CD4-positive, alpha-beta T cell treated with Interleukin-17A for 1 hour (primary cell): ENCODE measurements at regions not wholly inside any gene's neighbourhood (a gene's known extent, or its start where the extent isn't known, plus 50 kb on each side); places are given as distances from the start of the nearest gene placed in this dataset.

Source experiments
- DNase-seq: peaks from one replicate; pipeline ENCODE4 v3.0.0-alpha.2; 2020

DNA sequence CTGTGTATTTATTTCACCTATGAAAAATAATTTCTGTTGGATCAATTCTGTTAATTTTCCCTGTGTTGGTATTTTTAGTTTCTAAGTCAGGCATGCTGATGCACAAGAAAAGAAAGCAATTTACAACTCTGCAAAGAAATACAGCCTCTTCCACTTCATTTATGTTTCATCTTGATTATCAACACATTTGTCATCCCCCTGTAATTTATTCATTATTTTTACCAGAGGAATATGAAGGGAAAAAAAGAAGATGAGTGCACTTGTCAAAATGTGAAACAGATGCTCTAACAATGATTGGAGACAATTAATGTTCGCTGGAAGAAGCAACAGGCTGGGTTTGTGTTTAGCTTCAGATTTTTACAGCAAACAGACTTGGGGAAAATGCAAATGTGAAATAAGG, 958.5 kb upstream of the SEL1L start:
- no peak for DNase-seq

DNA sequence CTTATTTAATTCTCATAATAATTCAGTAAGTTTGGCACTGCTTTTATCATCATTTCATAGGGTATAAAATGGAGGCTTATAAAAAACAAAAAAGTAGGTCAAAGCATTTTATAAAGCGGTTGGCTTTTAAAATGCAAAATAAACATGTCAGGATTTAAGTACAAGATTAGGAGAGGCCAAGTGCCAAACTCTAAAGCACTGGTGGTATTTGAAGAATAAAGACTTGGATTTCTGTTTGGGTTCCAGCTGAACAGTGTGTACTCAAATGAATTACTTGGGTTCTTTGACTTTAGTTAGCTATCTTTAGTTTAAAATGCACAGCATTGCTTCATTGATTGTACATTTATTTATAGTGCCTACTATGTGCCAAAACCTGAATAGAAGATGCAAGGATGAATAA, 966.6 kb upstream of the SEL1L start:
- no peak for DNase-seq

DNA sequence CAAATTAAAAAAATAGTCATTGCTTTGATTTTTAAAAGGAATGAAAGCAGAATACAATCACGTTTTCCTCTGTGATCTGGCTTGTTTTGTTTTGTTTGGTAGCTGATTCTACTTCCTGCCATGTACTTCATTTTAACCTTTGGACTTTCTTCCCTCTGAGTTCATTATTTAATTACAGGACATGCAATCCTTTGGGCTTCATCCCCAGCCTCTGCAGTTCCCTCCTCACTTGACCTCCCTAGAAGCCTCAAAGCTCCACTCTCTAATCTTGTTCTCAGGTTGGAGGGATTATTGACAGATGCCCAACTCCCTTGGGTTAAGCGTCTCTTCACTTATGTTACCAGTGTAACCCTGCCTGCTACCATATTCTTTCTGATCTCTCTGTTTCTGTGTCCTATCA, 967.9 kb upstream of the SEL1L start:
- no peak for DNase-seq

DNA sequence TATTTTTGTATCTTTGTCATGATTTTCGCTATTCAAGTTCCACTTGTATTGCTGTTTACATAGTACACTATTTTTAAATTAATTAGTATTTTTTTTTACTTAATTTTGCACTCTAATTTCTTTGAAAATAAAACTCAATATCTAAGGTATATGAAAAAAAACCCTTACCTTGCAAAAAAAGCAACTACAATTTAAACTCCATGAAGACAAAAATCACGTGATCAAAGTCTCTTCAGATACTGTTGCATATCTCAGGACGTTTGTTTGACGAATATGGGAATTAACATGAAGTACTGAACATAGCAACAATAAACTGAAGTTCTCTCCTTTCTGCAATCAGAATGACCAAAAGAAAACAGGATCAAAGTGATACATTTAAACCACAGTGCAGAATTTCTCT, 968.4 kb upstream of the SEL1L start:
- DNase-seq: no peak

DNA sequence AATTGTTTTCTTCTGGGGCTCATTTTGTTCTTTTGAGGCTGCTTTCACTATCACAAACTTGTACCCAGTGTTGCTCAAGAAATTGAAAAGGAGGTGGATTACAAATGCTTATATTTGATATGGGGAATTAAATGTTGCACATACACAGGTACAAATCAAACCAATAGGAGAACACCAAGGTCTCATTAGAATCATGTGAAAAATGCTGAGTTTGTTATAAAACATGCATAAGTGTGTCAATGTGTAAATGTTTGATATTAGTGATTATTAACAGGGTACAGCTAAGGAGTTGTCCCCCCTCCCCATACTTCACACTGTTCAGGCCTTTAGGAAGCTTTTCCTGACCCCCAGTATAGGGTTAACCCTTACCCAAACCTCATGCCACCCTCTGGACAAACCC, 971.2 kb upstream of the SEL1L start:
- DNase-seq: no peak

DNA sequence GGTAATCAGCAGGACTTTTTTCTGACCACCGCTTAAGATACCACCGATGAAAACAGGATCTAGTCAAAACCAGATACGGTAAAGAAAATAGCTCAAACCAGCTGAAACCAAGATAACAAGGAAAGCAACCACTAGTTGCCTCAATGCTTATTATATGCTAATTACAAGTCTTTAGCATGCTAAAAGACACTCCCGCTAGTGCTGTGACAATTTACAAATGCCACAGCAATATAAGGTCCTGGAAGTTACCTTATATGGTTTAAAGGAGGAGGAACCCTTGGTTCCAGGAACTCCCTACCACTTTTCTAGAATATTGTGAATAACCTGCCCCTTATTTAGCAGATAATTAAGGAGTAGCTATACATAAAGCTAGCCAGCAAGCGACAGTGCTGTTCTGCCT, 976.4 kb upstream of the SEL1L start:
- DNase-seq: no peak

DNA sequence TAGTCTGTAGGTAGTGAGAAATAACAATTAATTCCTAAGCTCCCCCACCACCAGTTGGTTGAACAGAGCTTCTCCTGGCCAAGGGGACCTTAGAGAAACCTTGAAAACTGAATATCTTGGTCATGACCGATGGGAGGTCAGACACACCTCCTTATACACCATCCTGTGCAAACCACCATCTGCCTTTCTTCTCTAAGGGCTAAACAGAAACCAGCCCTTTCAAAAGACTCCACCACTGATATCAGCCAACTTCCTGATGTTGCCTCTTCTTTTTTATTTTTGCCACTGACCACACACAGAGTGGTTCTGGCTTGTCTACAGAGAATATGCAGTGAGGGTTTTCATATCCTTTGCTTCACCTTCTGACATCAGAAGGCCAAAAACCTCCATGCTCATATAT, 977.7 kb upstream of the SEL1L start:
- DNase-seq: no peak

DNA sequence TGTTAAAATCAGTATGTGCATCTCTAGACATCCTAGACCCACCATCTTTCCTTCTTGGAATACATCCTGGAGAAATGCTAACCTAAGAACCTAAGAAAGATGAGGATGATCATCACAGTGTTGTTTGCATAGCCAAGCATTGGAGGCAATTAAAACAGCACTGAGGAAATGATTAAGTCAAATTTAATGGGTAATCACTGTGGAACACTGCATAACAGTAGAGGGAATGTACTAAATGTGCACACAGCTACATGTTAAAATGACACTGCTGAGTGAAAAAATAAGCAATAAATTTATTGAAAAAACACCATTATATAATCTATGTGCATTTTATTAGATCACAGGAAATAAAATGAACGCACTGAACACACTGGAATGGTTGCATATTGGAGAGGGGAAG, 987.1 kb upstream of the SEL1L start:
- no peak for DNase-seq

DNA sequence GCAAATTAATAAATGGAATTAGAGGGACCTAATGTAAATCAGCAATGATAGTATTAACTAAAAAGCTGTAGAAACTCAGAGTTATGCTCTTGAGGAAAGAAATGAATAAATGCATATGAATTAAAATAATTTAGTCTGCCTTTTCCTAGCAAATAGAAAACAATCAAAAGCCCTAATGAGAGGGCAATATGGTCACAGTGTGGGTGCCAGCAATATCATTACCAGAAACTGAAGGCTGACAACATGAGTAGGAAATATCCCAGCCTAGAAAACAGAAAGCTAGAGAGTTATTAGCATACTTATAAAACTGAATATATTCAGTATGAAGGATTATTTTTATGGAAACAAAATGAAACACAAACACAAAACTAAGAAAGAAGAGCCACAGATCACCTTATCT, 987.5 kb upstream of the SEL1L start:
- no peak for DNase-seq

DNA sequence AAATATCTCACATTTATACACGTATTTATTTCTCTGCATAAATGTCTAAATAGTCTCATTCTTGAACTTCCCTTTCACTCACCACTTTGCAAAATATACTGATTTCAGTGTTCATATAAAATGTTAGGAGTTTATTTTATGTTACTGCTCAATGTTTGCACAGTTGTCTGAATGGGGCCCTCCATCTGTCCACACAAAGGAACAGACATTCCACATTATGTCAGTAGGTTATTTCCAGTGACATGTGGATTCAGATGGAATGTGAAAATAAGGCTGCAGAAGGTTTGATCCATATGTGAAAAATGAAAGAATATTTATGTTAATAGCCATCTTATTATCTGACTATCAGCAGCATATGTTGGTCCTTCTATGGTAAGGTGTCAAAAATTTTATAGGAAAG, 994.4 kb upstream of the SEL1L start:
- no peak for DNase-seq

DNA sequence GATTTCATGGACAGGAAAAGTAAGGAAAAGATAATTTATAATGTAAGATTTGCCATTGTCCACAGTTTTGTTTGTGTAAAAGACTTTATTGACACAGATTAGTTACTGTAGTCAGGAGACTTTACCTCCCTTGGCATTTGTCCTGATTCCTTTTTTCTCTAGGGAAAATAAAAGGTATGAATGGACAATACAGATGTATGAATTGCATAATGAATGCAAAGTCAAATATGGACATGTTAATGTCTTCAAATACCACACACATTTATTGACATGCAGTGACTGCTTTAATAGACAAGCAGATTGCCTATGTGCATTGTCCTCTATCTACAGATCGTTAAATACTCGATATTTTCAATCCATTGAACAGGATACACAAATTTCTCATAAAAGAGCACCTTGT, 999.7 kb upstream of the SEL1L start:
- DNase-seq: no peak

DNA sequence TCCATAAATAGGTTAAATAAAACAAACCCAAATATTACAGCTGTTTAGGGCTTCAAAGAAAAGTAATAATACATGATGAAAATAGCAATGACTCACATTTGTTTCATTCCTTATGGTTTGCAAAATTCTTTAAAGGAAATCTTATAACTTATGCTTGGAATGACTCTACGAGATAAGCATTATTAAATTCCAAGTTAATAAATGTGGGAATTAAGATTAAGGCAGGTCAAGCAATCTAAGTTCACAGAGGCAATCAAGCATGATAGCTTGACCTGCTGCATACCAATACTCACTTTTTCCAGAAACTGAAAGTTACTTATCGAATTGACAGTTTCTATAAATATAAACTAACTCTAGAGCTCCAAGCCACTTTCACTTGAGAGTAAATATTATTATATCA, 1002.9 kb upstream of the SEL1L start:
- no peak for DNase-seq

DNA sequence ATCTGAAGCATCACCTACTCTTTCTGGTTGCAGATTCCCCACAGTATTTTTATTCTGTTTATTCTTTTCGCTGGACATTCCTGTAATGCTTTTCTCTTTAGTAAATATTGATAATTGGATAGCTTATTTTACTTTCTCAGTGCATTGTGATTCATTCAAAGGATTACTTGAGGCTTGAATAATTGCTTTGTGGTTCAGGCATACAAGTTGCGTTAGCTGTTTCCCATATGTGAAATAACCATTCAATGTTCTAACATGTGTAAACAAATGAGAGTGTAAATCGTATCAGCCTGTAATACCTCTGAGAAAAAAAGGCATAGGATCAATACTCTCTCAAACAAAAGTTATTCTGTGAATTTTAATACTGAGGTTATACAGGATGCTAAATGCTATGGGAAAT, 1004.2 kb upstream of the SEL1L start:
- DNase-seq: no peak

DNA sequence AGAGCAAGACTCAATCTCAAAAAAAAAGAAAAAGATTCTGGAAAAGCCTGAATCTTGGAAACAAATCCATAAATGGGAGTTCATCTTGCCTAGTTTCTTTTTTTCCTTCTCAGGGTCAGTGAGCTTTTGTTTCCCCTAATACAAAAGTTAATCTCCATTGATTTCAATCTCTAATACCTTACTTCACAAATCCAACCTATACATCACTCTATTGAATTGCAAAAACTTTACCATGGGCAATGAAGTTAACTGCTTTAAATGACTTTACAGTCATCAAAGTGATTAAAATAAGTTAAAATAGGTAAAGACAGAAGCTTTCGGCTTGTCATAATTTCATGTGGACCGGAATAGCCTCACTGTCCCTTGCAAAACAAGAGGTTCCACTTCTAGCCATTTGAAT, 1012.7 kb upstream of the SEL1L start:
- DNase-seq: no peak

DNA sequence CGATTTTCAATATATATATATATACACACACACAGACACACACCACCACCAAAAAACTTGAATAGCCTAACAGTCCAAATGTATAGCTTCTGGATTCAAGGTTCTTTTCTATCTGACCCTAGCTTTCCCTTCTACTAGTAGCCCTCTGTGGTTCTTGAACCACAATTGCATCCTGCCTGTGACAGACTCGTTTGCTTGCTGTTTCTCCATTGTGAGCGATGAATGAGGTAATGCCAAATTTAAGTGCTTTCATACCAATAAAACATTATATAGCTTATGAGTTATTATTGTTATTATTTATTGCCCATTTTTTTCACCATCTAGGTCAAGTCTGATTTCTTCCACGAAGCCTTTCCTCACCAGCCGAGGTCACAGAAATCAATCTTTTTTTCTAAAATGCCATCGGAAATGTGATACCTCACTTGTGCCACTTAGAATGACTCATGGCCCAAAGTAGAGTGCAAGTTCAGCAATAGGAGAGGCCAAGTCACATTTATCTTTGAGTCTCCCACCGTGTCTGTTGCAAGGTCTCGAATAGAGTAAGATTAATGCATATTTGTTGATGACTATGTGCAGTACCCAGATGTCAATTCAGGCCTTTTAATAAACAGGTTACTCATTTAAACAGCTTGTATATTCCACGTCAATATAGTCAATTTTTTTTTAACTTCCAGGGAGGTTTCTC, 1015.8 kb upstream of the SEL1L start:
- no peak for DNase-seq

DNA sequence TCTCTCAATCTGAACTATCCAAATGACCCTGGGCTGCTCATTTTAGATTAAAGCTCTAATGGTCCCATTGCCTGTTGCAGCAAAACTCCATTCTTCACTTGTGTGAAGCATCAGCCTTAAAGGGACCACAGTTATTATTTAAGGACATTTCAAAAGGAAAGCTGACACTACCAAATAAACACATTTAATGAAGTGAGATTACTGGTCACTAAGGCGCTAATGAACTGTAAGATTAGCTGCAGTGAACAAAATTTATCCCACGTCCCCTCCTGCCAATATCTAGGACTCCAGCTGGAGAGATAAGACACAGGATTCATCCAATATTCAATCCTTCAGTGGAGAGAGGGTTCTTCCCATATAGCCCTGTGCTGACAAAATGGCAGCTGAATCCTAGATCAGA, 1029.2 kb upstream of the SEL1L start:
- DNase-seq: no peak

DNA sequence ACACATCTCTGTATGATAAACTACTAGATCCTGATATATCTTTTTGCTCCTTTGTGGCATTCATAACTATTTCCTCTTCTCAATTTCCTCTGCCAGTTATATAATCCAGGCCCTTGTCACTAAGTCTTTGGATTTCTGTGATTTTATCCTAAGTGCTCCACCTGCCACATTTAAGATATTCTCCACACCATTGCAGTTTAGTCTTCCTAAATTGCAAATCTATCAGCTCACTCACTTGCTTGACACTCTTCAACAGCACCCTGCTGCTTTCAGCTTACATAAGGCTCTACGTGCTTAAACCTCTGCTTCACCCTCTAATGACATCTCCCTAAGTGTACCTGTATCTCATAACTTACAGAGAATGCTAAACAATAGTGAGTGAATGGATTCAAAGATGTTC, 1032.2 kb upstream of the SEL1L start:
- DNase-seq: no peak

DNA sequence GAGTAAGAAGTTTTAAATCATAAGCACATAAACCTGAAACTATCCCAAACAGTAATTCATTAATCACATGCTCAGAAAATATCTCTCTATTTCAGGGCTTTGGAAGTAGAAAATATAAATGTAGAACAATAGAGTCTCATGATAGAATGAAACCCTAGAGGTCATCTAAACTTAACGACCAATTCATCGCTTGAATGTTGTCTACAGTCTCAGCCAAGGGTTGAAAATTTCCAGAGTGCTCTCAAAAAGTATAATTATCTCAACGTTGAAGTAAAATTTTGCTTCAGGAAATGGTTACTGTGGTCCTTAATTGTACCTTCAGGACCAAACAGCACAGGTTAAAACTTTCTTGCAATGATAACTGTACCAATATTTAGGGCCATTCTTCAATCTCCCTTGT, 1053.6 kb upstream of the SEL1L start:
- DNase-seq: no peak

DNA sequence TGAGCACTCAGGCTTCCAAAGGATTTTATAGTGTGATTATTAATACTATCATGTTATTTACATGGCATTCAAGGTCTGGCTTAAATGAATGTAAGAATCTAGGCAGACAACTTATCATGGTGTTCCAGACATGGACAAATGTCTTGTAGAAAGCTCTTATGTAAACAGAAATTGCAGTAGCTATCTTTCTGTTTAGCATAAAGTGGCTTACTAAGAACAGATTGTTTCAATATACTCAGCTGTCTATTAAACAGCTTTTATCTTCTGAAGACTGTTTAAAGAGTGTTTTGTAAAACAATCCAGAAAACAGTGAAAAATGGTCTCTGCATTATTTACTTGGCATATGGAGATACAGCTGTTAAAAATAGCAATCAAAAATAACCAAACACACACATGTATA, 1061.8 kb upstream of the SEL1L start:
- no peak for DNase-seq

DNA sequence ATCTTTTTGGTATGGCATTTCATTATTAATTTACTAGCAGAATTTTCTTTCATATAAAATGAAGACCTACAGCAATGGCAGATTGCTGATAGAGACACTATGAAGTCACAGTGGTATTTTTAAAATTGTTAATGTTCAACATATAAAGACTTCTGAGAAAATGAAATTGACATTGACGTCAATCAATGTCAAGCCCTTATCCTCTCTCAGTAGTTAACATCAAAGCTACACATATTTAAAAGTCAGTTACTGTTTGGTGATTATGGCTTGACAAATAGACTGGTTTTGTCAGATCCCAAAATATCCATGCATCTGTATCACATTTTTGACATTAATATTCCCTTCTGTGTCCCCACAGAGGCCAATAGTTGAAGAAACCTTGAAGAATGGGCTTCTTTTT, 1069.1 kb upstream of the SEL1L start:
- no peak for DNase-seq

DNA sequence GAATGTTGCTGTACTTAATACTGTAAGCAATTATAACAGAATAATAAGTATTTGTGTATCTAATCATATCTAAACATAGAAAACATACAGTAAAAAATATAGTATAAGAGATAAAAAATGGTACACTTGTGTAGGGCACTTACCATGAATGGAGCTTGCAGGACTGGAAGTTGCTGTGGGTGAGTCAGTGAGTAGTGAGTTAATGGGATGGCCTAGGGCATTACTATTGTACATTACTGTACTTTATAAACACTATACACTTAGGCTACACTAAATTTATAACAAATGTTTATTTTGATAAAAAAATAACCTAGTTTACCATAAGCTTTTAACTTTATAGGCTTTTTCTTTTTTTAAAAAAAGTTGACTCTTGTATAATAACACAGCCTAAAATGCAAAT, 1071.2 kb upstream of the SEL1L start:
- no peak for DNase-seq

DNA sequence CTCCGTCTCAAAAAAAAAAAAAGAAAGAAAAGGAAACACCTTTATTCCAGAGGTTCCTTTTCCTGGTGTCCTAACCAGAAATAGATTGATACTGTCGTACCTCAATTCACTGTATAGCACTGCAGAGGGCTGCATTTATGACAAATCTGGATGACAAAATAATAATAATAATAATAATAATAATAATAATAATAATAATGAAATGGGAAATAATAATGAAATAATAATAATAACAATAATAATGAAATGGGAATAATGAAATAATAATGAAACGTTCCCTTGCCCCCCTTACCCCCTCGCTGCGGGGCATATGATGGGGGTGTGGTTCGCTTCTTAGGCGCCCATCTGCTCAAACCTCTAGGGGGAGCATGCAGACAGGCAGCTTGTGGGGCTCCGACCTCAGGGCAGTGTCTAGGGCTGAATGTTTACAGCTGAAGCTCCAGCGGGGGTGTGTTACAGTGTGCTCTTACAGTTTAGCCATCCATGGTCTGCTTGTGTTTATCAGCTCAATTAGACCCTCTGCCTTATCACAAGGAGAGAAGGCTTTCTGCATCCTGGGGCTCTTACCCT, 1088.3 kb upstream of the SEL1L start:
- DNase-seq: no peak

DNA sequence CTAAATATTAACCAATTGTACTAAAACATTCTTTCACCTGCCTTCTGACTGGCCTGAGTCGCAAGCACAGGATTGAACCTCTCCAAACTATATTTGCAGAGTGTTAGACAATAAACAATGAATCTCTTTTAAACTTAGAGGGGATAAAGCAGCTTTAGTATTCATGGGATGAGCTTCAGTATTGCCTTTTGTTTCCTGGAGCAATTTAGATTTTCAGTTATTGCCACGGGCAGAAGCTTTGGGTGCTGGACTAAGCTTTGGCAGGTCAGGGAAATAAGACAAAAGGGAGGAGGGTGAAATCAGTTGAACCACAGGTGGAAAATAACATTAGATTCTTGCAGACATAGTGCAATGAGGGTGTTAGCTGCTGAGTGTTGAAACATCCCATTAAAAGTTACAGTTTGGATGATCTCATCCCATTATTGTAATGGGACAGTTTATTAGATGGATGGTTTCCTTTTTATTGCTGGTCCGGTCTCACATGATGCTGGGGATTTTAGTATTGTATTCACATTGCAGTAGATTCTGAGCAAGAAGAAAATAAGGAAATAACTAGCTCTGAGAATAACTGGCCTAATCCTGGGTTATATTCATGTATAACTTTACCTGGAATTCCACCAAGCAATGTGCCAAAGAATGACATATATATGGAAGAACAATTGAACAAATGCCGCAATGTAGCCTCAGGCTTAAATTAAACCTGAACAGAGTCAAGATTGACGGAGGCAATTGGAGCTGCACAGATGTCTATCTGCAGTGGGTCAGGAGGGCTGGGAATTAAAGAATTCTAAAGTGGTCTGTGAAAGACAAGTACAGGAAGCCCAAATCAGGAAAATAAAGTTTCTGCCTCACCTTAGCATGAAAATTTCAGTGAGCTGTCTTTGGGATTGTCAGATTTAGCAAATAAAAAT, 1092.8 kb upstream of the SEL1L start:
- no peak for DNase-seq

DNA sequence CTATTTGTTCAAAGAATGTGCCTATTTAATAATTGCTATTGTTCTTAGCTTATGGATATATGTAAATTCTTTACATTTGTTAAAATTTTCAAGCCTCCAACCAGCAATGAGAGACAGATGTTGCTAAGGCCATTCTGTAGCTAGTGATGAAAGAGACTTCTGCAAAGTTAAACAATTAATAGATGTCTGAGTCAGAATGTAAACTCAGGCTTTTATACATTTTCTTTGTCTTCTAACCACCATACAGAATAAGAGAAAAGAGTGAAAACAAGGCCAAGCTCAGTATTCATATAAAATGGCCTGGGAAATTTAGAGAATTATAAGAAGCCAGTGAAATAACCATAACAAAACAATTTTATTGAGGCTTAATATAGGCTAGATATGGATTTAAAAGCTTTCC, 1102.3 kb upstream of the SEL1L start:
- DNase-seq: no peak
